GM21515 (cell line): ENCODE measurements at regions not wholly inside any gene's neighbourhood (a gene's known extent, or its start where the extent isn't known, plus 50 kb on each side); places are given as distances from the start of the nearest gene placed in this dataset.

Experiments used
- ATAC-seq: cut with Tn5 transposase; IDR thresholded peaks from one replicate; pipeline ENCODE4 v1.9.1; 2021; ENCODE audit not compliant: unreplicated experiment

GRCh38 chr14:56870336-56870735 is 60.1 kb upstream of the OTX2 start:
- no peak for ATAC-seq

- no peak for ATAC-seq
Measured at GRCh38 chr14:56868660-56869059, 58.4 kb upstream of the OTX2 start.

- ATAC-seq = no peak
Measured at GRCh38 chr14:56862836-56863235, 52.6 kb upstream of the OTX2 start.

GRCh38 chr14:56860441-56860840 is 50.2 kb upstream of the OTX2 start:
- ATAC-seq = no peak
